22Rv1 (cell line): ENCODE measurements at regions not wholly inside any gene's neighbourhood (a gene's known extent, or its start where the extent isn't known, plus 50 kb on each side); places are given as distances from the start of the nearest gene placed in this dataset.

Experiments
- CTCF ChIP-seq: fragments of 450-650 bp; IDR thresholded peaks from 2 replicates; pipeline ENCODE4 v1.5.1; 2017; ENCODE audit warnings: mild to moderate bottlenecking
- ZFX ChIP-seq: fragments of 450-650 bp; IDR thresholded peaks from 2 replicates; pipeline ENCODE4 v1.6.1; 2017; ENCODE audit warnings: antibody characterized with exemption, borderline replicate concordance

DNA sequence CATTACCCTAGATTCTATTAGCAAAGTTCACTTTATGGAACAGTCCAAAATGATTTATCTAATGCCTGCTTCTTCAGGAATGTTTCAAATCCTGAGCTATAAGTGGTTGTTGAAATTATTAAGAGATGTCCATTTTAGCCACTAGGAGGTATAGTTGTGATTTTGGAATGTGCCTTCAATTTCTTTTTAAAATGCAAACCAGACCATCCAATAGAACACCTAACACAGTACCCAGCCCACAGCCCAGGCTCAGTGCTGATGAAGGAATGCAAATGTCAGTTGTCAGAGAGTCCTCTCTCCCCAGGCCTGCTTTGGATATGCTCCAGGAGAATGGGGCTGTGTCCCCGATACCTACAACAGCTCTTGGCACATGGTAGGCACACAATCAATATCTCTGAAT lies 85.8 kb upstream of the E2F8 start:
- no peak for TF ChIP-seq CTCF
- TF ChIP-seq ZFX = no peak
